Epithelial cell of esophagus (primary cell): ENCODE measurements at regions not wholly inside any gene's neighbourhood (a gene's known extent, or its start where the extent isn't known, plus 50 kb on each side); places are given as distances from the start of the nearest gene placed in this dataset.
A peak's percentile ranks its signal among the peaks of the same experiment; 100 is the strongest.

Experiments
- DNase-seq: peaks from one replicate; pipeline ENCODE4 v3.0.0; 2010; ENCODE audit warnings: low read depth
- H3K4me3 ChIP-seq: 2 replicates; pipeline ENCODE4 v1.5.1; 2011; ENCODE audit warnings: mild to moderate bottlenecking, low read length, control low read depth
- TF ChIP-seq, protein P1 (sequence below): IDR thresholded peaks from 2 replicates; pipeline ENCODE4 v1.5.1; 2011; ENCODE audit warnings: low read depth, mild to moderate bottlenecking, low read length, control low read depth, inconsistent platforms; ENCODE audit not compliant: insufficient read depth; ENCODE audit errors: missing control alignments

- no peak overlapping the region for H3K4me3 ChIP-seq
- DNase-seq, result no peak
Observed at GRCh38 chr2:234273887-234274584, 222.8 kb downstream of the ARL4C start.

GRCh38 chr2:234272069-234272850 is 221.8 kb downstream of the SPP2 start:
- TF ChIP-seq, protein P1, sequence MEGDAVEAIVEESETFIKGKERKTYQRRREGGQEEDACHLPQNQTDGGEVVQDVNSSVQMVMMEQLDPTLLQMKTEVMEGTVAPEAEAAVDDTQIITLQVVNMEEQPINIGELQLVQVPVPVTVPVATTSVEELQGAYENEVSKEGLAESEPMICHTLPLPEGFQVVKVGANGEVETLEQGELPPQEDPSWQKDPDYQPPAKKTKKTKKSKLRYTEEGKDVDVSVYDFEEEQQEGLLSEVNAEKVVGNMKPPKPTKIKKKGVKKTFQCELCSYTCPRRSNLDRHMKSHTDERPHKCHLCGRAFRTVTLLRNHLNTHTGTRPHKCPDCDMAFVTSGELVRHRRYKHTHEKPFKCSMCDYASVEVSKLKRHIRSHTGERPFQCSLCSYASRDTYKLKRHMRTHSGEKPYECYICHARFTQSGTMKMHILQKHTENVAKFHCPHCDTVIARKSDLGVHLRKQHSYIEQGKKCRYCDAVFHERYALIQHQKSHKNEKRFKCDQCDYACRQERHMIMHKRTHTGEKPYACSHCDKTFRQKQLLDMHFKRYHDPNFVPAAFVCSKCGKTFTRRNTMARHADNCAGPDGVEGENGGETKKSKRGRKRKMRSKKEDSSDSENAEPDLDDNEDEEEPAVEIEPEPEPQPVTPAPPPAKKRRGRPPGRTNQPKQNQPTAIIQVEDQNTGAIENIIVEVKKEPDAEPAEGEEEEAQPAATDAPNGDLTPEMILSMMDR, result no peak
- H3K4me3 ChIP-seq, result no peak overlapping the region
- DNase-seq, result no peak

More at GRCh38 chr2:234273887-234274584, 222.8 kb downstream of the ARL4C start:
- TF ChIP-seq, protein P1, result no peak

GRCh38 chr2:234271338-234271737 is 220.8 kb downstream of the SPP2 start:
- TF ChIP-seq, protein P1, result no peak
- DNase-seq, result no peak
- H3K4me3 ChIP-seq, result no peak overlapping the region

DNA sequence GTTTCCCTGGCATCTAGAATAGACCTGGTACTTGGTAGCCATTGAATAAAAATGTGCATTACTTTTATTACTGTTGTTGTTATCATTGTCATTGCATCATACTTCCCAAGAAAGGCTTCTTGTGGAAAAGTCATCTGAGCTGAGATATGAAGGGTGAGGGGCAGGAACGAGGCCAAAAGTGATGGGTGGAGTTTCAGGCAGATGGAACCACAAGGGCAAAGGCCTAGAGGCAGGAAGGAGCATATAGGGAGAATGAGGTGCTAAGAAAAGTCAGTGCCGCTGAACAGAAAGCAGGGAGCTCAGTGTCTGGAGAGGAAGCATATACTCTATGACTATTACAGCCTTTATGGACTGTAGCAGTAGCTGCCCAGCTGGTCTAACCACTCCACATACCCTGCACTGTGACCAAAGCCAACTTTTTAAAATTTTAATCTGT is 219.3 kb downstream of the SPP2 start:
- peak; percentile 39 for DNase-seq
- TF ChIP-seq, protein P1, result no peak
- H3K4me3 ChIP-seq, result no peak overlapping the region

- DNase-seq, result no peak
- TF ChIP-seq, protein P1, result no peak
- H3K4me3 ChIP-seq, result no peak overlapping the region
Observed at GRCh38 chr2:234267534-234267933, 217.0 kb downstream of the SPP2 start.

DNA sequence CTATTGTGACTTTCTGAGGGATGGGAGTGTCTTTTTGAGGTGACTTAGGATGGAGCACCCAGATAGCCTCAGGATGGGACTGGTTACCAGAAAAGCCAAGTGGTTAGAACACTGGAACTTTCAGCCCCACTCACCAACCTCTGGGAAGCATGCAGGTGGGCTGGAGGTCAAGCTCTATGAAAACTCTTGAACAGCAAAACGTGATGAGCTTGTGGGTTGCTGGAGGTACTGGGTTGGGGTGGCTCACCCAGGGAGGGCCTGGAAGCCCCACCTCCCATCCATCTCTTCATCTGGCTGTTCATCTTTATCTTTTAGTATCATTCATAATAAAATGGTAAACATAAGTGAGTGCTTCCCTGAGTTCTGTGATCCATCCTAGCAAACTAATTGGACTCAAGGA is 216.4 kb downstream of the SPP2 start:
- no peak for DNase-seq
- H3K4me3 ChIP-seq, result no peak overlapping the region
- TF ChIP-seq, protein P1, result no peak

DNA sequence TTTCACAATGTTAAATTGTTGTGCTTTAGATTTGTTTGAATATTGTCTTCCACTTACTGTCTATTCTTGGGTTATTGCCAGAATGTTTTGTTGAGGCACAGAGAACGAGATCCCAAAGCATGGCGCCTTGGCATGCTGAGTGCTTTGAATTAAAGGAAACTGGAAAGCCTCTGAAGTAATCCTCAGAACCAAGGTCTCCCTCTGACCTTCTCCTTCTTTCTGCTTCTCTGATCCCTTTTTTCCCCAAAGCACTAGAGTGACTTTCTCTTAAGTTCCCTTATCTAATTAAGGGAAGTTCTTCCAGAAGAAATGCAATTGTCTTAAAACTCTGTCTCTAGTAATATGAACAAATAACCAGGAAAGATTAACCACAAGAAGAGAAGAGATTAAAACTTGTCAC is 214.7 kb downstream of the SPP2 start:
- TF ChIP-seq, protein P1, result no peak
- no peak overlapping the region for H3K4me3 ChIP-seq

More for the DNA sequence above, 214.7 kb downstream of the SPP2 start:
- no peak for DNase-seq
